Stimulated activated naive B cell treated with anti-CD40 and anti-IgM and Interleukin-4, amounts not matched to agents 10 μg/mL and 1 μg/mL and 100 μg/mL, for 72 hours (primary cell): ENCODE measurements at regions not wholly inside any gene's neighbourhood (a gene's known extent, or its start where the extent isn't known, plus 50 kb on each side); places are given as distances from the start of the nearest gene placed in this dataset.
"Not testable (repeated sequence)": the region's sequence is repeated elsewhere in the genome, so short reads cannot be mapped to it uniquely, and the experiment has no call there.

Source experiments
- ATAC-seq, 2 donors: fragments of 150-1000 bp; cut with Tn5 transposase; replicated peaks; 2 replicates each; pipeline ENCODE4 v1.10.0; 2021; ENCODE audit warnings: moderate library complexity in 1 of 2
- DNase-seq: peaks from one replicate; pipeline ENCODE4 v3.0.0; 2021
- H3K27ac Mint-ChIP-seq: one replicate; pipeline ENCODE4 v1.8.0; 2022; ENCODE audit warnings: mild to moderate bottlenecking, mixed read lengths
- H3K27me3 Mint-ChIP-seq, 2 donors: one replicate each; pipeline ENCODE4 v1.8.0; 2022; ENCODE audit warnings: mixed read lengths in 2 of 2
- H3K36me3 Mint-ChIP-seq, 2 donors: one replicate each; pipeline ENCODE4 v1.8.0; 2022; ENCODE audit warnings: mixed read lengths in 2 of 2, mild to moderate bottlenecking in 1 of 2
- H3K4me1 Mint-ChIP-seq, 2 donors: one replicate each; pipeline ENCODE4 v1.8.0; 2022; ENCODE audit warnings: mixed read lengths in 2 of 2, mild to moderate bottlenecking in 1 of 2
- H3K4me3 Mint-ChIP-seq, 2 donors: one replicate each; pipeline ENCODE4 v1.8.0; 2022; ENCODE audit warnings: mild to moderate bottlenecking in 2 of 2, mixed read lengths in 2 of 2, moderate library complexity in 1 of 2
- H3K9me3 Mint-ChIP-seq, 2 donors: one replicate each; pipeline ENCODE4 v1.8.0; 2022; ENCODE audit warnings: mixed read lengths in 2 of 2, mild to moderate bottlenecking in 1 of 2

- H3K36me3 Mint-ChIP-seq, ATAC-seq, H3K27me3 Mint-ChIP-seq, H3K4me3 Mint-ChIP-seq, DNase-seq, H3K4me1 Mint-ChIP-seq, H3K27ac Mint-ChIP-seq, H3K9me3 Mint-ChIP-seq: not testable (repeated sequence)
Observed at GRCh38 chr6:60822597-60822996, 1463.4 kb downstream of the KHDRBS2 start.

GRCh38 chr6:60818072-60818471 lies 1468.0 kb downstream of the KHDRBS2 start:
- not testable (repeated sequence) for ATAC-seq, DNase-seq, H3K4me1 Mint-ChIP-seq, H3K27me3 Mint-ChIP-seq, H3K4me3 Mint-ChIP-seq, H3K36me3 Mint-ChIP-seq, H3K9me3 Mint-ChIP-seq, H3K27ac Mint-ChIP-seq

- not testable (repeated sequence) for H3K36me3 Mint-ChIP-seq, H3K4me3 Mint-ChIP-seq, ATAC-seq, H3K4me1 Mint-ChIP-seq, H3K27ac Mint-ChIP-seq, DNase-seq, H3K27me3 Mint-ChIP-seq, H3K9me3 Mint-ChIP-seq
Observed at GRCh38 chr6:60814784-60815183, 1471.2 kb downstream of the KHDRBS2 start.

- not testable (repeated sequence) for H3K4me3 Mint-ChIP-seq, ATAC-seq, H3K27ac Mint-ChIP-seq, H3K9me3 Mint-ChIP-seq, H3K36me3 Mint-ChIP-seq, H3K27me3 Mint-ChIP-seq, DNase-seq, H3K4me1 Mint-ChIP-seq
Observed at GRCh38 chr6:60813897-60814596, 1472.0 kb downstream of the KHDRBS2 start.

- DNase-seq, H3K27ac Mint-ChIP-seq, H3K4me3 Mint-ChIP-seq, H3K4me1 Mint-ChIP-seq, H3K36me3 Mint-ChIP-seq, ATAC-seq, H3K27me3 Mint-ChIP-seq: not testable (repeated sequence)
- H3K9me3 Mint-ChIP-seq: peaks cover 7 to 10% of the 10 kb centered on the region in 2 donors
Observed at GRCh38 chr6:60810216-60810615, 1475.8 kb downstream of the KHDRBS2 start.

GRCh38 chr6:60799146-60799545 lies 1486.9 kb downstream of the KHDRBS2 start:
- not testable (repeated sequence) for H3K36me3 Mint-ChIP-seq, H3K27ac Mint-ChIP-seq, DNase-seq, ATAC-seq, H3K4me1 Mint-ChIP-seq, H3K27me3 Mint-ChIP-seq, H3K9me3 Mint-ChIP-seq, H3K4me3 Mint-ChIP-seq

GRCh38 chr6:60797831-60798230 lies 1488.2 kb downstream of the KHDRBS2 start:
- not testable (repeated sequence) for ATAC-seq, H3K9me3 Mint-ChIP-seq, H3K27ac Mint-ChIP-seq, H3K4me3 Mint-ChIP-seq, H3K27me3 Mint-ChIP-seq, H3K4me1 Mint-ChIP-seq, DNase-seq, H3K36me3 Mint-ChIP-seq

- not testable (repeated sequence) for H3K36me3 Mint-ChIP-seq, ATAC-seq, H3K4me1 Mint-ChIP-seq, H3K9me3 Mint-ChIP-seq, H3K27ac Mint-ChIP-seq, H3K4me3 Mint-ChIP-seq, DNase-seq, H3K27me3 Mint-ChIP-seq
Observed at GRCh38 chr6:60789601-60790000, 1496.4 kb downstream of the KHDRBS2 start.

GRCh38 chr6:60782698-60783464 lies 1503.1 kb downstream of the KHDRBS2 start:
- H3K4me3 Mint-ChIP-seq, H3K9me3 Mint-ChIP-seq, H3K4me1 Mint-ChIP-seq, H3K27me3 Mint-ChIP-seq, H3K36me3 Mint-ChIP-seq, H3K27ac Mint-ChIP-seq, ATAC-seq, DNase-seq: not testable (repeated sequence)

GRCh38 chr6:60779591-60779990 lies 1506.4 kb downstream of the KHDRBS2 start:
- H3K36me3 Mint-ChIP-seq, H3K4me1 Mint-ChIP-seq, ATAC-seq, H3K4me3 Mint-ChIP-seq, H3K27me3 Mint-ChIP-seq, DNase-seq, H3K27ac Mint-ChIP-seq, H3K9me3 Mint-ChIP-seq: not testable (repeated sequence)

- not testable (repeated sequence) for ATAC-seq, H3K9me3 Mint-ChIP-seq, DNase-seq, H3K27me3 Mint-ChIP-seq, H3K4me3 Mint-ChIP-seq, H3K27ac Mint-ChIP-seq, H3K4me1 Mint-ChIP-seq, H3K36me3 Mint-ChIP-seq
Observed at GRCh38 chr6:60767791-60768499, 1518.1 kb downstream of the KHDRBS2 start.

- not testable (repeated sequence) for ATAC-seq, H3K4me3 Mint-ChIP-seq, H3K27ac Mint-ChIP-seq
Observed at GRCh38 chr6:60765331-60765730, 1520.7 kb downstream of the KHDRBS2 start.

GRCh38 chr6:60763464-60764080 lies 1522.5 kb downstream of the KHDRBS2 start:
- ATAC-seq, H3K27ac Mint-ChIP-seq, DNase-seq, H3K36me3 Mint-ChIP-seq, H3K4me1 Mint-ChIP-seq, H3K27me3 Mint-ChIP-seq, H3K4me3 Mint-ChIP-seq, H3K9me3 Mint-ChIP-seq: not testable (repeated sequence)

More at GRCh38 chr6:60765331-60765730, 1520.7 kb downstream of the KHDRBS2 start:
- H3K36me3 Mint-ChIP-seq, DNase-seq, H3K9me3 Mint-ChIP-seq, H3K27me3 Mint-ChIP-seq, H3K4me1 Mint-ChIP-seq: not testable (repeated sequence)

GRCh38 chr6:60760928-60761327 lies 1525.1 kb downstream of the KHDRBS2 start:
- DNase-seq, H3K36me3 Mint-ChIP-seq, H3K27me3 Mint-ChIP-seq, ATAC-seq, H3K4me1 Mint-ChIP-seq, H3K27ac Mint-ChIP-seq, H3K4me3 Mint-ChIP-seq: not testable (repeated sequence)
- H3K9me3 Mint-ChIP-seq: peaks cover 0 to 12% of the 10 kb centered on the region in 2 donors
